K562 (cell line): ENCODE measurements at regions not wholly inside any gene's neighbourhood (a gene's known extent, or its start where the extent isn't known, plus 50 kb on each side); places are given as distances from the start of the nearest gene placed in this dataset.

Source experiments
- ATAC-seq: fragments of 200-7000 bp; cut with Tn5 transposase; 3 replicates; pipeline ENCODE4 v1.9.1; 2020; ENCODE audit warnings: moderate library complexity
- BruUV-seq: library from RNA; stranded (reverse); fragments of 400-500 nt; replicated peaks from 2 replicates; lab custom pipeline; 2021; lab: Mats Ljungman, UMichigan
- CTCF ChIA-PET: fragments of 300-600 bp; formaldehyde crosslinking; extraction: SDS; loops from one replicate; lab custom pipeline; 2021; ENCODE audit warnings: low intra/inter-chr PET ratio; lab: Yijun Ruan, JAX
- POLR2A ChIA-PET: fragments of 300-600, 350-650 bp; sonication (Branson Sonifier 250); formaldehyde crosslinking; extraction: SDS; loops from one replicate; lab custom pipeline; 2021; ENCODE audit warnings: antibody characterized with exemption, inconsistent platforms; lab: Yijun Ruan, JAX
- DNase-seq, 4 experiments: peaks; one replicate each; pipeline versions ENCODE4 v3.0.0 to v3.0.0-alpha.2; 2011 to 2018; ENCODE audit warnings: low spot score in 3 of 4, mixed read lengths in 3 of 4; ENCODE audit errors: extremely low read depth in 1 of 4
- FAIRE-seq: peaks from 2 replicates; lab custom pipeline; 2011; peaks lifted over from hg19 to GRCh38; lab: Jason Lieb, UNC
- H2AFZ ChIP-seq: 2 replicates; pipeline ENCODE4 v1.6.0; 2011; ENCODE audit warnings: low read depth, low read length, control low read depth, inconsistent platforms
- H3K27ac ChIP-seq: fragments of 200-600 bp; 3 replicates; pipeline ENCODE4 v1.8.0; 2011; ENCODE audit warnings: low read depth, mild to moderate bottlenecking, control low read depth, inconsistent platforms, low read length, moderate library complexity, mixed read lengths; ENCODE audit errors: extremely low read depth
- H3K27me3 ChIP-seq, 2 experiments: fragments of 300-600 bp in 1 of 2; 2 replicates in 1 of 2; 3 replicates in 1 of 2; pipeline versions ENCODE4 v1.6.0 to v1.8.0; 2011; ENCODE audit warnings: inconsistent platforms in 2 of 2, low read length in 2 of 2, mild to moderate bottlenecking in 1 of 2, mixed read lengths in 1 of 2, moderate library complexity in 1 of 2; ENCODE audit not compliant: control insufficient read depth in 2 of 2, insufficient read depth in 2 of 2
- H3K36me3 ChIP-seq: fragments of 300-600 bp; 3 replicates; pipeline ENCODE4 v1.8.0; 2011; ENCODE audit warnings: mild to moderate bottlenecking, low read length, inconsistent platforms; ENCODE audit not compliant: control insufficient read depth, insufficient read depth
- H3K4me1 ChIP-seq, 2 experiments: fragments of 200-600 bp in 1 of 2; replicated peaks in 1 of 2; 2 replicates in 1 of 2; 3 replicates in 1 of 2; pipeline versions ENCODE4 v1.5.1 to v1.8.0; 2011; ENCODE audit warnings: inconsistent platforms in 2 of 2, low read length in 2 of 2, mild to moderate bottlenecking in 1 of 2, mixed read lengths in 1 of 2, moderate library complexity in 1 of 2; ENCODE audit not compliant: control insufficient read depth in 2 of 2, insufficient read depth in 2 of 2
- H3K4me2 ChIP-seq: 2 replicates; pipeline ENCODE4 v1.6.1; 2011; ENCODE audit warnings: low read length, control low read depth, inconsistent platforms, mixed read lengths; ENCODE audit not compliant: insufficient read depth
- H3K4me3 ChIP-seq: fragments of 200-600 bp; sonication (generic), shearing (Covaris generic); 2 replicates; pipeline ENCODE4 v1.5.1; 2016; ENCODE audit warnings: control low read depth, inconsistent platforms
- H3K79me2 ChIP-seq: fragments of 200-600 bp; 3 replicates; pipeline ENCODE4 v1.8.0; 2011; ENCODE audit warnings: low read length, inconsistent platforms; ENCODE audit not compliant: control insufficient read depth, insufficient read depth
- H3K9ac ChIP-seq, 2 experiments: 2 replicates each; pipeline versions ENCODE4 v1.6.0 to v1.6.1; 2011; ENCODE audit warnings: low read depth in 2 of 2, low read length in 2 of 2, control low read depth in 1 of 2, inconsistent platforms in 1 of 2, mild to moderate bottlenecking in 1 of 2, mixed read lengths in 1 of 2; ENCODE audit not compliant: insufficient read depth in 1 of 2
- H3K9me1 ChIP-seq: one replicate; pipeline ENCODE4 v1.6.0; 2011; ENCODE audit warnings: inconsistent platforms, mild to moderate bottlenecking, low read length, moderate library complexity; ENCODE audit not compliant: control insufficient read depth, insufficient read depth
- H3K9me3 ChIP-seq: replicated peaks from 2 replicates; pipeline ENCODE4 v1.5.1; 2011; ENCODE audit warnings: low read depth, low read length, inconsistent platforms; ENCODE audit not compliant: control insufficient read depth, insufficient read depth
- H4K20me1 ChIP-seq: replicated peaks from 2 replicates; pipeline ENCODE4 v1.6.1; 2011; ENCODE audit warnings: low read length, inconsistent platforms, mixed read lengths; ENCODE audit not compliant: control insufficient read depth, insufficient read depth
- POLR2AphosphoS5 ChIP-seq: IDR thresholded peaks from 2 replicates; pipeline ENCODE4 v1.6.1; 2011; ENCODE audit warnings: mild to moderate bottlenecking, low read depth, low read length, moderate library complexity; ENCODE audit not compliant: control insufficient read depth, insufficient read depth
- ZNF354B ChIP-seq: fragments of 250-450 bp; sonication (Bioruptor Pico); IDR thresholded peaks from 2 replicates; pipeline ENCODE4 v1.4.0; 2020
- ZNF76 ChIP-seq: fragments of 250-450 bp; sonication (Bioruptor Pico); IDR thresholded peaks from 2 replicates; pipeline ENCODE4 v1.4.0; 2020; ENCODE audit warnings: mild to moderate bottlenecking, moderate library complexity, borderline replicate concordance
- in situ Hi-C: fragments of 300-500 bp; cut with MboI; formaldehyde crosslinking; loops from 4 replicates; pipeline ENCODE4 v1.15.0; 2018; ENCODE audit warnings: inconsistent platforms, mixed read lengths
- intact Hi-C: fragments of 100-400 bp; cut with micrococcal nuclease; formaldehyde crosslinking; loops from 2 replicates; pipeline ENCODE4 v1.14.2; 2022
- TF ChIP-seq, protein P1 (sequence below): sonication (generic); formaldehyde crosslinking; IDR thresholded peaks from 2 replicates; pipeline ENCODE4 v1.8.0; 2023; ENCODE audit warnings: missing genetic modification reagents, mild to moderate bottlenecking, borderline replicate concordance
- TF ChIP-seq, protein P2 (sequence below): fragments of 450-650 bp; IDR thresholded peaks from 2 replicates; pipeline ENCODE4 v1.6.1; 2016; ENCODE audit warnings: low read depth, mild to moderate bottlenecking, moderate library complexity
- TF ChIP-seq, protein P3 (sequence below): sonication (generic); formaldehyde crosslinking; IDR thresholded peaks from 2 replicates; pipeline ENCODE4 v1.8.1; 2023; ENCODE audit warnings: missing genetic modification reagents, mild to moderate bottlenecking, borderline replicate concordance
- TF ChIP-seq, protein P4 (sequence below), 2 experiments: IDR thresholded peaks; 2 replicates each; pipeline ENCODE4 v1.6.1; 2011; ENCODE audit warnings: borderline replicate concordance in 1 of 2, control low read depth in 1 of 2, low read depth in 1 of 2, low read length in 1 of 2, mild to moderate bottlenecking in 1 of 2, mixed read lengths in 1 of 2, moderate library complexity in 1 of 2; ENCODE audit not compliant: insufficient read depth in 1 of 2, insufficient read length in 1 of 2, poor library complexity in 1 of 2, severe bottlenecking in 1 of 2; ENCODE audit errors: extremely low read depth in 1 of 2

DNA sequence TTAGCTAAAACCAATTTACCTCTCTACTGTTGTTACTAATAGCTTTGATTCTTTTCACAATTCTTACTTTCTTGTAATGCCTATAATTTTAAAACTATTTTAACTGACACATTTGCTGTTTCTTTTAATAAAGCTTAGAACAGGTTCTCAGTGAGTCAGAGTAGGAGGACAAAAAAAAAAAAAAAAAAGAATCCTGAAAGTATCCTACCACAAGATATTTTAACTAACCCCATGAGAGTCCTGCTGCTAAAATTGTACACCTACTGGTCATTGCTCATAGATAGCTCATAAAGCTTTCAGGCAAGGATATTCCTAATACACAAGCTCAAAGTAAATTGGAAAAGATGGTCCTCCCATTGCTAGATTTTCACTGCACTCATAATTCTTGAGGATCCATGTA, 301.0 kb downstream of the CENPW start:
- in situ Hi-C loops: no loop called here
- POLR2A ChIA-PET: no interaction called here

More for the DNA sequence above, 301.0 kb downstream of the CENPW start:
- no TSS peak for BruUV-seq
- Histone ChIP-seq H3K27ac (no peak overlapping the region), H4K20me1 (no peaks in the 10 kb centered on the region), H3K79me2 (no peaks in the 10 kb centered on the region), H3K9me3 (no peaks in the 10 kb centered on the region), H3K4me3 (no peak overlapping the region), H2AFZ (no peak overlapping the region), H3K4me2 (no peak overlapping the region), H3K4me1 (no peaks in the 10 kb centered on the region), H3K27me3 (no peaks in the 10 kb centered on the region), H3K36me3 (no peaks in the 10 kb centered on the region), H3K9ac (no peak overlapping the region), H3K9me1 (no peaks in the 10 kb centered on the region)
- intact Hi-C loops: no loop called here
- TF ChIP-seq ZNF76 (CRISPR knock-in tag) (no peak), ZNF354B (no peak), POLR2AphosphoS5 (no peak)
- TF ChIP-seq, protein P1, sequence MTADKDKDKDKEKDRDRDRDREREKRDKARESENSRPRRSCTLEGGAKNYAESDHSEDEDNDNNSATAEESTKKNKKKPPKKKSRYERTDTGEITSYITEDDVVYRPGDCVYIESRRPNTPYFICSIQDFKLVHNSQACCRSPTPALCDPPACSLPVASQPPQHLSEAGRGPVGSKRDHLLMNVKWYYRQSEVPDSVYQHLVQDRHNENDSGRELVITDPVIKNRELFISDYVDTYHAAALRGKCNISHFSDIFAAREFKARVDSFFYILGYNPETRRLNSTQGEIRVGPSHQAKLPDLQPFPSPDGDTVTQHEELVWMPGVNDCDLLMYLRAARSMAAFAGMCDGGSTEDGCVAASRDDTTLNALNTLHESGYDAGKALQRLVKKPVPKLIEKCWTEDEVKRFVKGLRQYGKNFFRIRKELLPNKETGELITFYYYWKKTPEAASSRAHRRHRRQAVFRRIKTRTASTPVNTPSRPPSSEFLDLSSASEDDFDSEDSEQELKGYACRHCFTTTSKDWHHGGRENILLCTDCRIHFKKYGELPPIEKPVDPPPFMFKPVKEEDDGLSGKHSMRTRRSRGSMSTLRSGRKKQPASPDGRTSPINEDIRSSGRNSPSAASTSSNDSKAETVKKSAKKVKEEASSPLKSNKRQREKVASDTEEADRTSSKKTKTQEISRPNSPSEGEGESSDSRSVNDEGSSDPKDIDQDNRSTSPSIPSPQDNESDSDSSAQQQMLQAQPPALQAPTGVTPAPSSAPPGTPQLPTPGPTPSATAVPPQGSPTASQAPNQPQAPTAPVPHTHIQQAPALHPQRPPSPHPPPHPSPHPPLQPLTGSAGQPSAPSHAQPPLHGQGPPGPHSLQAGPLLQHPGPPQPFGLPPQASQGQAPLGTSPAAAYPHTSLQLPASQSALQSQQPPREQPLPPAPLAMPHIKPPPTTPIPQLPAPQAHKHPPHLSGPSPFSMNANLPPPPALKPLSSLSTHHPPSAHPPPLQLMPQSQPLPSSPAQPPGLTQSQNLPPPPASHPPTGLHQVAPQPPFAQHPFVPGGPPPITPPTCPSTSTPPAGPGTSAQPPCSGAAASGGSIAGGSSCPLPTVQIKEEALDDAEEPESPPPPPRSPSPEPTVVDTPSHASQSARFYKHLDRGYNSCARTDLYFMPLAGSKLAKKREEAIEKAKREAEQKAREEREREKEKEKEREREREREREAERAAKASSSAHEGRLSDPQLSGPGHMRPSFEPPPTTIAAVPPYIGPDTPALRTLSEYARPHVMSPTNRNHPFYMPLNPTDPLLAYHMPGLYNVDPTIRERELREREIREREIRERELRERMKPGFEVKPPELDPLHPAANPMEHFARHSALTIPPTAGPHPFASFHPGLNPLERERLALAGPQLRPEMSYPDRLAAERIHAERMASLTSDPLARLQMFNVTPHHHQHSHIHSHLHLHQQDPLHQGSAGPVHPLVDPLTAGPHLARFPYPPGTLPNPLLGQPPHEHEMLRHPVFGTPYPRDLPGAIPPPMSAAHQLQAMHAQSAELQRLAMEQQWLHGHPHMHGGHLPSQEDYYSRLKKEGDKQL: no peak
- TF ChIP-seq, protein P2, sequence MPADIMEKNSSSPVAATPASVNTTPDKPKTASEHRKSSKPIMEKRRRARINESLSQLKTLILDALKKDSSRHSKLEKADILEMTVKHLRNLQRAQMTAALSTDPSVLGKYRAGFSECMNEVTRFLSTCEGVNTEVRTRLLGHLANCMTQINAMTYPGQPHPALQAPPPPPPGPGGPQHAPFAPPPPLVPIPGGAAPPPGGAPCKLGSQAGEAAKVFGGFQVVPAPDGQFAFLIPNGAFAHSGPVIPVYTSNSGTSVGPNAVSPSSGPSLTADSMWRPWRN: no peak
- TF ChIP-seq, protein P3, sequence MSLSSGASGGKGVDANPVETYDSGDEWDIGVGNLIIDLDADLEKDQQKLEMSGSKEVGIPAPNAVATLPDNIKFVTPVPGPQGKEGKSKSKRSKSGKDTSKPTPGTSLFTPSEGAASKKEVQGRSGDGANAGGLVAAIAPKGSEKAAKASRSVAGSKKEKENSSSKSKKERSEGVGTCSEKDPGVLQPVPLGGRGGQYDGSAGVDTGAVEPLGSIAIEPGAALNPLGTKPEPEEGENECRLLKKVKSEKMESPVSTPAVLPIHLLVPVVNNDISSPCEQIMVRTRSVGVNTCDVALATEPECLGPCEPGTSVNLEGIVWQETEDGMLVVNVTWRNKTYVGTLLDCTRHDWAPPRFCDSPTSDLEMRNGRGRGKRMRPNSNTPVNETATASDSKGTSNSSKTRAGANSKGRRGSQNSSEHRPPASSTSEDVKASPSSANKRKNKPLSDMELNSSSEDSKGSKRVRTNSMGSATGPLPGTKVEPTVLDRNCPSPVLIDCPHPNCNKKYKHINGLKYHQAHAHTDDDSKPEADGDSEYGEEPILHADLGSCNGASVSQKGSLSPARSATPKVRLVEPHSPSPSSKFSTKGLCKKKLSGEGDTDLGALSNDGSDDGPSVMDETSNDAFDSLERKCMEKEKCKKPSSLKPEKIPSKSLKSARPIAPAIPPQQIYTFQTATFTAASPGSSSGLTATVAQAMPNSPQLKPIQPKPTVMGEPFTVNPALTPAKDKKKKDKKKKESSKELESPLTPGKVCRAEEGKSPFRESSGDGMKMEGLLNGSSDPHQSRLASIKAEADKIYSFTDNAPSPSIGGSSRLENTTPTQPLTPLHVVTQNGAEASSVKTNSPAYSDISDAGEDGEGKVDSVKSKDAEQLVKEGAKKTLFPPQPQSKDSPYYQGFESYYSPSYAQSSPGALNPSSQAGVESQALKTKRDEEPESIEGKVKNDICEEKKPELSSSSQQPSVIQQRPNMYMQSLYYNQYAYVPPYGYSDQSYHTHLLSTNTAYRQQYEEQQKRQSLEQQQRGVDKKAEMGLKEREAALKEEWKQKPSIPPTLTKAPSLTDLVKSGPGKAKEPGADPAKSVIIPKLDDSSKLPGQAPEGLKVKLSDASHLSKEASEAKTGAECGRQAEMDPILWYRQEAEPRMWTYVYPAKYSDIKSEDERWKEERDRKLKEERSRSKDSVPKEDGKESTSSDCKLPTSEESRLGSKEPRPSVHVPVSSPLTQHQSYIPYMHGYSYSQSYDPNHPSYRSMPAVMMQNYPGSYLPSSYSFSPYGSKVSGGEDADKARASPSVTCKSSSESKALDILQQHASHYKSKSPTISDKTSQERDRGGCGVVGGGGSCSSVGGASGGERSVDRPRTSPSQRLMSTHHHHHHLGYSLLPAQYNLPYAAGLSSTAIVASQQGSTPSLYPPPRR (CRISPR knock-in tag): no peak
- TF ChIP-seq, protein P4, sequence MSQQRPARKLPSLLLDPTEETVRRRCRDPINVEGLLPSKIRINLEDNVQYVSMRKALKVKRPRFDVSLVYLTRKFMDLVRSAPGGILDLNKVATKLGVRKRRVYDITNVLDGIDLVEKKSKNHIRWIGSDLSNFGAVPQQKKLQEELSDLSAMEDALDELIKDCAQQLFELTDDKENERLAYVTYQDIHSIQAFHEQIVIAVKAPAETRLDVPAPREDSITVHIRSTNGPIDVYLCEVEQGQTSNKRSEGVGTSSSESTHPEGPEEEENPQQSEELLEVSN (IDR thresholded peaks at IDR 0.05; ENCODE audit: borderline replicate concordance in 1 of 2, extremely low read depth in 1 of 2, insufficient read depth in 1 of 2, insufficient read length in 1 of 2, low read depth in 1 of 2, low read length in 1 of 2, poor library complexity in 1 of 2, severe bottlenecking in 1 of 2): no peak
- FAIRE-seq: no peak
- CTCF ChIA-PET: no interaction called here
- ATAC-seq: no peak
- no peak for DNase-seq
